IMR-90 (cell line): ENCODE measurements at regions not wholly inside any gene's neighbourhood (a gene's known extent, or its start where the extent isn't known, plus 50 kb on each side); places are given as distances from the start of the nearest gene placed in this dataset.

Experiments used
- BHLHE40 ChIP-seq: fragments of 150-350 bp; IDR thresholded peaks from 2 replicates; pipeline ENCODE4 v1.6.1; 2016; ENCODE audit warnings: mild to moderate bottlenecking, low read depth, low read length
- CEBPB ChIP-seq: IDR thresholded peaks from 2 replicates; pipeline ENCODE4 v1.6.1; 2012; ENCODE audit warnings: low read depth, low read length, improper control_type of control experiment
- MAZ ChIP-seq: IDR thresholded peaks from 2 replicates; pipeline ENCODE4 v1.6.1; 2012; ENCODE audit warnings: low read depth, mild to moderate bottlenecking, low read length, improper control_type of control experiment, moderate library complexity, borderline replicate concordance
- MXI1 ChIP-seq: IDR thresholded peaks from 2 replicates; pipeline ENCODE4 v1.6.1; 2012; ENCODE audit warnings: low read depth, mild to moderate bottlenecking, low read length, moderate library complexity, borderline replicate concordance
- NFE2L2 ChIP-seq: fragments of 150-350 bp; IDR thresholded peaks from 2 replicates; pipeline ENCODE4 v1.6.1; 2016; ENCODE audit warnings: low read depth, mild to moderate bottlenecking, low read length
- POLR2A ChIP-seq: IDR thresholded peaks from 2 replicates; pipeline ENCODE4 v1.6.1; 2012; ENCODE audit warnings: mild to moderate bottlenecking, low read depth, low read length
- RAD21 ChIP-seq: IDR thresholded peaks from 2 replicates; pipeline ENCODE4 v1.6.1; 2012; ENCODE audit warnings: low read length, improper control_type of control experiment
- RCOR1 ChIP-seq: IDR thresholded peaks from 2 replicates; pipeline ENCODE4 v1.6.1; 2012; ENCODE audit warnings: mild to moderate bottlenecking, low read length, improper control_type of control experiment; ENCODE audit not compliant: insufficient replicate concordance
- SMC3 ChIP-seq: fragments of 150-350 bp; IDR thresholded peaks from 2 replicates; pipeline ENCODE4 v1.6.1; 2016; ENCODE audit warnings: low read depth, mild to moderate bottlenecking, antibody characterized with exemption, low read length, moderate library complexity
- USF2 ChIP-seq: fragments of 150-350 bp; IDR thresholded peaks from 2 replicates; pipeline ENCODE4 v1.6.1; 2017; ENCODE audit warnings: mild to moderate bottlenecking, antibody characterized with exemption, low read length, low read depth
- TF ChIP-seq, protein P1 (sequence below): conservative IDR thresholded peaks from 2 replicates; pipeline ENCODE4 v1.5.1; 2012; ENCODE audit warnings: mild to moderate bottlenecking, low read depth, low read length, improper control_type of control experiment

DNA sequence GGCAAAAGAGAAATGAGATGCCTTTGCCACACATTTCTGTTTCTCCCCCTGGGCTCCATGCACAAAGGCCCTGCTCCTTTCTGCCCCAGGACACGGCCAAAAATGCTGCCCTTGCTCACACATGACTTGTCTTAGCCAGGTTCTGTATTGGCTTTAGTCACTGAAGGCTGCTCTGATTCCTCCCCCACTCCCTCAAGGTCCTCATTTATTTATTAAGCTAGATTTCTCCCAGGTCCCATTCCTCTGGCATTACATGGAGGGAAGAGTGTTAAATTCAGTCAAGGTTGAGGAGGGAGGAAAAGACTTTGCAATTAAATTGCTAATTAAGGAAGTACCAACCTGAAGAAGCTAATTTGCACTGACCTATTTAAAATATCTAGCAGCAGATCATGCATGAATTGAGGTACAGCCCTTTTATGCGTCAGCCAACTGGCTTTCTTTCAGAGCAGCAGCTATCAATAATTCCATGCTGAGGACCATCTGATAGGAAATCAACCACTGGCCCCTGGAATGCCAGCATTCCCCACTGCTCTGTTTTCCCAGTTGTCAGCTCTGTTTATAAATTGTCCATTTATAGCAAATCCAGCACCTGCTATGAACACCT is 81.2 kb upstream of the MAP3K1 start:
- no peak for TF ChIP-seq MXI1
- TF ChIP-seq, protein P1, sequence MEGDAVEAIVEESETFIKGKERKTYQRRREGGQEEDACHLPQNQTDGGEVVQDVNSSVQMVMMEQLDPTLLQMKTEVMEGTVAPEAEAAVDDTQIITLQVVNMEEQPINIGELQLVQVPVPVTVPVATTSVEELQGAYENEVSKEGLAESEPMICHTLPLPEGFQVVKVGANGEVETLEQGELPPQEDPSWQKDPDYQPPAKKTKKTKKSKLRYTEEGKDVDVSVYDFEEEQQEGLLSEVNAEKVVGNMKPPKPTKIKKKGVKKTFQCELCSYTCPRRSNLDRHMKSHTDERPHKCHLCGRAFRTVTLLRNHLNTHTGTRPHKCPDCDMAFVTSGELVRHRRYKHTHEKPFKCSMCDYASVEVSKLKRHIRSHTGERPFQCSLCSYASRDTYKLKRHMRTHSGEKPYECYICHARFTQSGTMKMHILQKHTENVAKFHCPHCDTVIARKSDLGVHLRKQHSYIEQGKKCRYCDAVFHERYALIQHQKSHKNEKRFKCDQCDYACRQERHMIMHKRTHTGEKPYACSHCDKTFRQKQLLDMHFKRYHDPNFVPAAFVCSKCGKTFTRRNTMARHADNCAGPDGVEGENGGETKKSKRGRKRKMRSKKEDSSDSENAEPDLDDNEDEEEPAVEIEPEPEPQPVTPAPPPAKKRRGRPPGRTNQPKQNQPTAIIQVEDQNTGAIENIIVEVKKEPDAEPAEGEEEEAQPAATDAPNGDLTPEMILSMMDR: no peak
- no peak for TF ChIP-seq RAD21
- TF ChIP-seq USF2: no peak
- no peak for TF ChIP-seq POLR2A
- TF ChIP-seq SMC3: no peak
- TF ChIP-seq CEBPB: no peak
- TF ChIP-seq BHLHE40: no peak
- TF ChIP-seq NFE2L2: no peak
- TF ChIP-seq RCOR1: no peak
- TF ChIP-seq MAZ: no peak
